ENCODE measurements at regions not wholly inside any gene's neighbourhood (a gene's known extent, or its start where the extent isn't known, plus 50 kb on each side); places are given as distances from the start of the nearest gene placed in this dataset.

GRCh38 chr2:211132046-211132445 is 575.6 kb downstream of the CPS1 start:
- DNase-seq (ENCODE audit: extremely low read depth in 1 of 2, low read depth in 1 of 2), result no peak

- no peak for DNase-seq (ENCODE audit: extremely low read depth in 1 of 2, low read depth in 1 of 2)
Observed at GRCh38 chr2:211132573-211132972, 576.2 kb downstream of the CPS1 start.

- DNase-seq (ENCODE audit: extremely low read depth in 1 of 2, low read depth in 1 of 2), result no peak
Observed at GRCh38 chr2:211133766-211134165, 577.4 kb downstream of the CPS1 start.

DNA sequence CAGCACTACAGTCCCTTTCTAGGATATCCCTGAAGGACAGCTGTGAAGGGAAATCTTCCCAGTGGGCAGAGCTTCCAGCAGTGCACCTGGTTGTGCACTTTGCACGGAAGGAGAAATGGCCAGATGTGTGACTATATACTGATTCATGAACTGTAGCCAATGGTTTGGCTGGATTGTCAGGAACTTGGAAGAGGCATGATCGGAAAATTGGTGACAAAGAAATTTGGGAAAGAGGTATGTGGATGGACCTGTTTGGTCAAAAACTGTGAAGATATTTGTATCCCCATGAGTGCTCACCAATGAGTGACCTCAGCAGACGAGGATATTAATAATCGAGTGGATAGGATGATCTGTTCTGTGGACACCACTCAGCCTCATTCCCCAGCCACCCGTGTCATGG is 582.2 kb downstream of the CPS1 start:
- no peak for DNase-seq (ENCODE audit: extremely low read depth in 1 of 2, low read depth in 1 of 2)

DNA sequence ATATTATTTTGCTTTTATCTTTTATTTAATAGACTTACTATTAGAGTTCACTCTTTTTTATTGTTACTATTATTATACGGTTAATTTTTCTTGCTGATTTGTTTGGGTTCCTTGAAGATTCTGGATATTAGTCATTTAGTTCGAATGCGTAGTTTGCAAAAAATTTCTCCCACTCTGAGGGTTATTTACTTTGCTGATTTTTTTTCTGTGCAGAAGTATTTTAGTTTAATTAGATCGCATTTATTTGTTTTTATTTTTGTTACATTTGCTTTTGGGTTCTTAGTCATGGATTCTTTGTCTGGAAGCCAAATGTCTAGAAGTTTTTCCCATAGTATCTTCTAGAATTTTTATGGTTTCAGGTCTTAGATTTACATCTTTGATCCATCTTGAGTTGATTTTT is 585.2 kb downstream of the CPS1 start:
- DNase-seq (ENCODE audit: extremely low read depth in 1 of 2, low read depth in 1 of 2), result no peak

DNA sequence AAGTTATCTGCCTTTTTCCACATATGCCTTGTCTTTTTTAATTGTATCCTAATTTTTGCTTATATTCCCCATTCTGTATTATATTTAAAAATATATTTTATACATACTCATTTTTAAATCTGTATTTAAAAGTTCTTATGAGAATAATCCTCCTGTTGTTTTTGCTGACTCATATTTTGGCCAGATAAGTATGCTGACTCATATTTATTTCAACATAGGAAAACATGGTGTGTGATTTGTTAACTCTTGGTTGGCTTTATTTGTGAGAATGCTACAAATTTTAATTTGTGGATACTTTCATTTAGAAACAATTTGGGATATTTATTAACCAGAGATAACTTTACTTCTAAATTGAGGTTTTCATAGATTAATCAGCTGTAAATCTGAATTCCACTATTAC is 587.7 kb downstream of the CPS1 start:
- no peak for DNase-seq (ENCODE audit: extremely low read depth in 1 of 2, low read depth in 1 of 2)

DNA sequence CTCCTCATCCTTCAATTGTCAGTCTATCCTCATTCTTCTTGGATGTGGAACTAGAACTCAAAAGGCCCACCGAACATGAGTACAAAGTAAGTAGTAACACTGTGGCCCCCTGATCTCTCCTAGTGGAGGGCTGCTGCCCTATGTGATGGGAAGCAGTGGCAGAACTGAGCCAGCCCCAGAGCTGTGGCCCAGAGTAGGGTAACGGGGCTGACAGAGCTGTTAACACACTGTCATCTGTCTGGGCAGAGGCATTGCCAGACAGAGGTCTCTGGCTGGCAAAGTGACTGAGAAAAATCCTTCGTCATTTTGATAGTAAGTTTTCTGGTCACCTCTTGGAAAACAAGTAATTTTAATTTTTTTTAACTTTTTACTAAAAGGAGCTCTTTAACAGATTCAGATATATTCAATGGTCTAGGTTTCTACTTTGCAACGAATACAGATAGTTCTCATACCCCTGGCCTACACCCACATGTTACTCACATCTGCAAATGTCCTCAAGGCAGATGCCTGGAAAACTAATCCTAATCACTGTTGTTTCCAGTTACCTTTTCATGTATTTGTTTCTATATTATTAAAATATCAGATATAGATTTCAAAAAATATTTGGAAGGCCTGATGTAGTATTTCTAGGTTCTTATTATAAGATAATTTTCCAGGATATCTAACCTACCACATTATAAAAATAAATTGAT is 588.7 kb downstream of the CPS1 start:
- no peak for DNase-seq (ENCODE audit: extremely low read depth in 1 of 2, low read depth in 1 of 2)

GRCh38 chr2:211149731-211150130 is 593.3 kb downstream of the CPS1 start:
- no peak for DNase-seq (ENCODE audit: extremely low read depth in 1 of 2, low read depth in 1 of 2)

- no peak for DNase-seq (ENCODE audit: extremely low read depth in 1 of 2, low read depth in 1 of 2)
Observed at GRCh38 chr2:211157211-211157610, 600.8 kb downstream of the CPS1 start.

- DNase-seq (ENCODE audit: extremely low read depth in 1 of 2, low read depth in 1 of 2), result peak in 1 of 2 donors; percentile 36
Observed at GRCh38 chr2:211157856-211158463, 601.6 kb downstream of the CPS1 start.

- DNase-seq (ENCODE audit: extremely low read depth in 1 of 2, low read depth in 1 of 2), result no peak
Observed at GRCh38 chr2:211159972-211160371, 603.6 kb downstream of the CPS1 start.

DNA sequence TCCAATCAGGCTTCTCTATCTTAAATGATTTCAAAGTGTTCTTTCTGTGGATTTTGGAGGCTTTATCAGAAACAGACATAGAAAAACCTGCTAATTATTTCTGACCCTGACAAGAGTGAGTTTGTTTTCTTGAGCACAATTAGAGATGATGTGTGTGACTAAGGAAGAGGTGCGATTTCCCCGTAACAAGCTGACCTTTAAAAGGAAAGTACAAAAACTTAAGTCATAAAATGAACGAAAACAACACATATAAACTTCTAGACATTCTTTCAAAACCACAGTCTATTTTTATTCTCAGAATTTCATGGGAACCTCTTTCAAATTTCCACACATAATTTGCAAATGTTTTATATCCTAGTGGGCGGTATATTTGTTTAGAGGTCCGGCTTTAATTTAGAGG is 604.8 kb downstream of the CPS1 start:
- no peak for DNase-seq (ENCODE audit: extremely low read depth in 1 of 2, low read depth in 1 of 2)

DNA sequence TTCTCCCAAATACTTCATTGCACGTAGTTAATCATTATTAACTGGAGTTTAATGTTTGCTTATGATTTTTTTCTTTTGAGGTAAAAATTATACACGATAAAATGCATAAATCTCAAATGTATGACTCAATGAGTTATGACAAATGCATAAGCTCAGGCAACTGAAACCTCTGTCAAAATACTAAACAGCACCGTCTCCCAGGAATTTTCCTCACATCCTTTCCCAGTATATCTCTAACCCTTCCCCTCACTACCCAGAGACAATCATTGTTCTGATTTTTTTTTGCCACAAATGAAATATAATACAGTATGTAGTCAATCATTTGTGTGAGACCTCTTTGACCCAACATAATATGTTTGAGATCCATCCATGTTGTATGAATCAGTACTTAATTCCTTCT is 606.5 kb downstream of the CPS1 start:
- DNase-seq (ENCODE audit: extremely low read depth in 1 of 2, low read depth in 1 of 2), result no peak

DNA sequence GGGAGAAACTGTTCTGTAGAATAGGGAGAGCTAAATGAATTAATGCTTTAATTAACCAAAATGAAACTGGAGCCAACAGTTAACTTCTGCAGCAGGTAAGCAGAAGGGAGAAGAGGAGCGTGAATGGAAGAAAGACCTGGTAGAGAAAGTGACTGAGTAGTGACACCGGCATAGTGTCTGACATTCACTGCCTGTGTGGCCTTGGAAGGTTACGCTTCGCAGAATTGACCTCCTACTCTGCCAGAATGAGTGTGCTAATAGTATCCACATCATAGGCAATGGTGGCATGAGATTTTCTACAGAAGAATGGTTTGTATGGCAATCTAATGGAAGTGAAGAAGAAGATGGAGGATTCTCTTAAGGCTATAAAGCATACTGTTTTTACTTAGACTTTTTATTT is 614.4 kb downstream of the CPS1 start:
- DNase-seq (ENCODE audit: extremely low read depth in 1 of 2, low read depth in 1 of 2), result no peak

DNA sequence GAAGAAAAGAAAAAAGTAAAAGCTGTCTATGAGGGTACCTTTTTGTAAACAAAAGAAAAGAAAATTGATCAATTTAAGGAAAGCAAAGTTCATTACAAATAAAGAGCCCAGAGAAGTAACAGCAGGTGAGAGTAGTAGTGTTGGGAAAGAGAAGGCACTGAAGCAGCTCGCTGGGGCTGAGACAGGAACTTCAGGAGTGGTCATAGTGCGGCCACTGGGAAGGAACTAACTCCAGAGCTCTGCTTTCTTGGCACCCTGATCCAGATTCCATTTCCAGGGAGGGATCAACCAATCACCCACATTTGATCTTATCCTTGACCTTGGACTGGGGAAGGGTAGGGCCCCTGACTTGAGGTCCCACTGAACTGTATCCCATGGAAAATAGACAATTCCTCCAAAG is 617.6 kb downstream of the CPS1 start:
- DNase-seq (ENCODE audit: extremely low read depth in 1 of 2, low read depth in 1 of 2), result no peak

GRCh38 chr2:211174631-211175030 is 618.2 kb downstream of the CPS1 start:
- no peak for DNase-seq (ENCODE audit: extremely low read depth in 1 of 2, low read depth in 1 of 2)

DNA sequence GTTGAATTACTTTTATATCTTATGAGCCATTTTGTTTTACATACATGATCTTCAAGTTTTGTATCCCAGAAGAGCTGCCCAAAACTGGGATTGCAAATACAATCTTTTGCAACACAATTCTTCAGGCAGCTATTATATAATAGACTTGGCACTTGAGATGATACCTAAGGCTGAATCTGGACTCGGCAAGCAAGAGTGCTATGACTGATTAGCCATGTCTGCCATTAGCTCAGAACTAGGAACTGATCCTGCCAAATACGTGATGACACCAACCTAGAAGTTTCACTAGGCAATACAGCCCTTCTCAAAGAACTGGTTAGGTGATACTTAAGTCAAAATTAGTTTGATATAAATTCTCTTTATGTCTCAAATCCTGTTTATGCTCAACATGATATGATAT is 619.6 kb downstream of the CPS1 start:
- DNase-seq (ENCODE audit: extremely low read depth in 1 of 2, low read depth in 1 of 2), result no peak

GRCh38 chr2:211176514-211177141 is 620.2 kb downstream of the CPS1 start:
- no peak for DNase-seq (ENCODE audit: extremely low read depth in 1 of 2, low read depth in 1 of 2)

DNA sequence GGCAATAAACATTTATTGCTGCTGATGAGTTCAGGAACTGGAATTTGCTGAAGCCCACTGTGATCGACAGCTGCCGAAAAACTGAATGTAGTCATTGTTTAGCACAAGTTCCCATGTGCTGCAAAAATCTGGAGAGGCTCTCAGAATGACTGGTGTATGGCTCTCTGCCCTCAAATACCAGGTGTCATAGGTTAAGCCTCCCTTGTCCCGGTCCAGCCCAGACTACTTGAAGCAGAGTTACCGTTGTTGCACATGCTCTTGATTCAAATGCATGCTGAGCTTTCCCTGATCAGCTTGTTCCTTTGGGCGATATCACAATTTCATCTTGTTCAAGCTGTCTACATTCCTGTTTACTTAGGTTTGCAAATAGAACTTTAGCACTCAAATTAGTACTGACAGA is 625.2 kb downstream of the CPS1 start:
- no peak for DNase-seq (ENCODE audit: extremely low read depth in 1 of 2, low read depth in 1 of 2)

GRCh38 chr2:211187602-211188001 is 631.2 kb downstream of the CPS1 start:
- no peak for DNase-seq (ENCODE audit: extremely low read depth in 1 of 2, low read depth in 1 of 2)

DNA sequence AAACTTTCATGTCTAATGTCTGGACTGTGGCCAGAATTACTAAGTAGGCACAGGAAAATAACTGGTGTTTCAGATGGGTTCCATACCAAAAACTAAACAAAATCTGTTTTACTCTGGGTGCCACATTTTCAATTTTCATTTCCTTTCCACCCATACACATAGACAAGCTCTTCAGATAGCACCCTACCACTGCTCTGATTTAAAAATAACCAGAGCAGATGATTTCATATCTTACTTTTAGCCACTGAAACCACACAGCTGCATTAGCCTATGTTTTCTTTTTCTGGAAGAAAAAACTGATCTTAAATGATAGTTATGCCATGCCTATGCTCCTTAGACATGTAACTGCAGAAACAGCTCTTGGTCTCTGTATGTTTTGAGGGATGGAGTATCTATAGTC is 647.6 kb downstream of the CPS1 start:
- no peak for DNase-seq (ENCODE audit: extremely low read depth in 1 of 2, low read depth in 1 of 2)

GRCh38 chr2:211204456-211204855 is 648.1 kb downstream of the CPS1 start:
- DNase-seq (ENCODE audit: extremely low read depth in 1 of 2, low read depth in 1 of 2), result no peak

Data from activated CD8-positive, alpha-beta memory T cell treated with anti-CD3 and anti-CD28 coated beads for 1 hour (primary cell).